T-helper 1 cell treated with Interleukin-12 subunit alpha and Interleukin-12 subunit beta and Interleukin-4 antibody, amounts not matched to agents 30 μg/mL and 1 μg/mL, for 36 hours (primary cell): ENCODE measurements at regions not wholly inside any gene's neighbourhood (a gene's known extent, or its start where the extent isn't known, plus 50 kb on each side); places are given as distances from the start of the nearest gene placed in this dataset.

ENCODE experiments used
- H3K27ac Mint-ChIP-seq: one replicate; pipeline ENCODE4 v1.8.0; 2021; ENCODE audit warnings: mild to moderate bottlenecking, mixed read lengths
- H3K27me3 Mint-ChIP-seq: one replicate; pipeline ENCODE4 v1.8.0; 2021; ENCODE audit warnings: low read depth, mixed read lengths
- H3K36me3 Mint-ChIP-seq: one replicate; pipeline ENCODE4 v1.8.0; 2021; ENCODE audit warnings: low read depth, mixed read lengths
- H3K4me1 Mint-ChIP-seq: one replicate; pipeline ENCODE4 v1.8.0; 2021; ENCODE audit warnings: low read depth, mixed read lengths
- H3K4me3 Mint-ChIP-seq: one replicate; pipeline ENCODE4 v1.8.0; 2021; ENCODE audit warnings: mild to moderate bottlenecking, moderate library complexity, mixed read lengths
- H3K9me3 Mint-ChIP-seq: one replicate; pipeline ENCODE4 v1.8.0; 2021; ENCODE audit warnings: mixed read lengths

GRCh38 chr5:20615888-20616563, 628.0 kb upstream of the CDH18 start:
- Mint-ChIP-seq H3K27me3 (no peaks in the 10 kb centered on the region), H3K4me3 (no peak overlapping the region), H3K27ac (no peak overlapping the region), H3K9me3 (peaks cover 16% of the 10 kb centered on the region), H3K36me3 (no peaks in the 10 kb centered on the region), H3K4me1 (no peaks in the 10 kb centered on the region)

DNA sequence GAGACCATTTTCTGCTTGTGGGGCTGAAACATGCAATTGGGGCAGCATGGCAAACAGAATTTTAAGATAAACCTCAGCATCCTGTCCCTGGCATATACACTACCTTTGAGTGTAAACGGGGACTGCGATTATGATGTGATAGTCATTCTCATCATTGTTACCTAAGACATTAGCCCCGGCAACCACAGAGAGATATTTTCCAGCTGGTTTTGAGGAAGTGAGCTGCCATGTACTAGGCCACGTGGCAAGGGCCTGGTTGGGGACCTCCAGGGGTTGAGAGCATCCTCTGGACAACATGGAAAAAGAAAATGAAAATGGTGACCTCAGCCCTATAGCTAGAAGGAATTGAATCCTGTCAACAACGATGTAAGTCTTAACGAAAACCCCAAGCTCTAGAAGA, 623.6 kb upstream of the CDH18 start:
- Mint-ChIP-seq H3K4me3 (no peak overlapping the region), H3K4me1 (no peaks in the 10 kb centered on the region), H3K36me3 (no peaks in the 10 kb centered on the region), H3K27me3 (no peaks in the 10 kb centered on the region), H3K27ac (no peak overlapping the region), H3K9me3 (peaks cover 27% of the 10 kb centered on the region)

- Mint-ChIP-seq H3K4me3 (no peak overlapping the region), H3K27ac (no peak overlapping the region), H3K4me1 (no peaks in the 10 kb centered on the region), H3K27me3 (no peaks in the 10 kb centered on the region), H3K36me3 (no peaks in the 10 kb centered on the region), H3K9me3 (peaks cover 23% of the 10 kb centered on the region)
Observed at GRCh38 chr5:20610681-20611080, 622.7 kb upstream of the CDH18 start.

DNA sequence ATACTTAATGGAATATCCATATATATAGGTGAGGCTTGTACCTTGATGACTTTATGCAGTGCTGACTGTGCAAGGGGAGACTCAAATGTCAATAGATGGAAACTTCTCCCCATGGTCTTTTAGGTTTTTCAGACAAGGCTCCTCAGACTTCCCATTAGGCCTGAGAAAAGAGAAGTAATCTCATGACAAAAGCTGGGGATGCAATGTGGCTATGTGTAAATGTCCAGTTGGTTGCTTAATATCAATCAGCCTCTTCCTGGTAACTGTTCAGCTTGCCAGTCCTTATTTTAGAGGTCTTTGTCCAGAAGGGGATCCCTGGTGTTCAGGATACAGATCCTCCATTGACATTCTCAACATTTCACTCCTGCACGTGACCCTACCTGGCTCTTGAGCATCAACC, 621.1 kb upstream of the CDH18 start:
- Mint-ChIP-seq H3K27ac (no peak overlapping the region), H3K36me3 (no peaks in the 10 kb centered on the region), H3K27me3 (no peaks in the 10 kb centered on the region), H3K9me3 (peaks cover 22% of the 10 kb centered on the region), H3K4me1 (no peaks in the 10 kb centered on the region), H3K4me3 (no peak overlapping the region)

- H3K27me3 Mint-ChIP-seq: no peaks in the 10 kb centered on the region
- H3K4me3 Mint-ChIP-seq: no peak overlapping the region
- H3K36me3 Mint-ChIP-seq: no peaks in the 10 kb centered on the region
- H3K4me1 Mint-ChIP-seq: no peaks in the 10 kb centered on the region
- peaks cover 22% of the 10 kb centered on the region for H3K9me3 Mint-ChIP-seq
- no peak overlapping the region for H3K27ac Mint-ChIP-seq
Observed at GRCh38 chr5:20608567-20608966, 620.6 kb upstream of the CDH18 start.

DNA sequence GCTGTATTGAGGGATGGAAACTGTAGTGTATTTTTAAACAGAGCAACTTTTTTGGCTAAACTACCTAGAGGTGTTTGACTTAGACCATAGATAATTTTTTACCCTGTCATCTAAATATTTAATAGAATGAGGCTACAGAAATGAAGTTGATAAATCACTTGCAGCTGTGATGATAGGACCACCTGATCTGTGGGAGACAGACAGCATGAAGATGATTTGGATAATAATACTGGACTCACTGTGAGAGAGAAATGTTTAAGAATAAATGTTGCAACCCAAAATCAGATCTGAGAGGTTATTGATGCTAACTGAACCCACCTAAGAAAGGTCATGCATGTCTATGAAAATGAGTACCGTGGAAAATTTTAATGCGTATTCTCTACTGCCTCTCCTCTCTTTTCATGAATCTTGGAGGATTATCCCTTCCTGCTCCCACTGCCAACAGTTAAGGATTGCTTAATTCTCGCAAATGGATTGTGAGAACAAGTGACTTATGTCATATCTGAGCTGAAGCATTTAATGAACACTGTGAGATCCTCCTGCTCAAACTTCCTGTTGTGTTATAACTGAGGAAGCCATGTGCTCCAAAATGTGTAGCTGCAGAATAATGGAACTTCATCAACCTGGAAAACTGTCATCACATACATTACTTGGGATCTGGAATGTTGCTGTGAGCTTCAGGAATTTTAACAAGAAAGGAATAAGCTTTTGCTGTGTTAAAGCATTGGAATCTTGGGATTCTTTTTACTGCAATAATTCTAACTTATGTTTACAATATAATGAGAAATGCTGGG, 617.9 kb upstream of the CDH18 start:
- Mint-ChIP-seq H3K4me1 (no peaks in the 10 kb centered on the region), H3K36me3 (no peaks in the 10 kb centered on the region), H3K27ac (no peak overlapping the region), H3K9me3 (peaks cover 17% of the 10 kb centered on the region), H3K4me3 (no peak overlapping the region), H3K27me3 (no peaks in the 10 kb centered on the region)

- Mint-ChIP-seq H3K4me3 (no peak overlapping the region), H3K9me3 (peaks cover 12% of the 10 kb centered on the region), H3K36me3 (no peaks in the 10 kb centered on the region), H3K27ac (no peak overlapping the region), H3K4me1 (no peaks in the 10 kb centered on the region), H3K27me3 (no peaks in the 10 kb centered on the region)
Observed at GRCh38 chr5:20604992-20605391, 617.0 kb upstream of the CDH18 start.

GRCh38 chr5:20601678-20602100, 613.7 kb upstream of the CDH18 start:
- Mint-ChIP-seq H3K9me3 (peaks cover 6% of the 10 kb centered on the region), H3K4me3 (no peak overlapping the region), H3K27me3 (no peaks in the 10 kb centered on the region), H3K4me1 (no peaks in the 10 kb centered on the region), H3K27ac (no peak overlapping the region), H3K36me3 (no peaks in the 10 kb centered on the region)

- H3K27me3 Mint-ChIP-seq: no peaks in the 10 kb centered on the region
- H3K4me3 Mint-ChIP-seq: no peak overlapping the region
- H3K27ac Mint-ChIP-seq: no peak overlapping the region
- H3K4me1 Mint-ChIP-seq: no peaks in the 10 kb centered on the region
- H3K36me3 Mint-ChIP-seq: no peaks in the 10 kb centered on the region
- H3K9me3 Mint-ChIP-seq: no peaks in the 10 kb centered on the region
Observed at GRCh38 chr5:20590356-20590755, 602.4 kb upstream of the CDH18 start.

DNA sequence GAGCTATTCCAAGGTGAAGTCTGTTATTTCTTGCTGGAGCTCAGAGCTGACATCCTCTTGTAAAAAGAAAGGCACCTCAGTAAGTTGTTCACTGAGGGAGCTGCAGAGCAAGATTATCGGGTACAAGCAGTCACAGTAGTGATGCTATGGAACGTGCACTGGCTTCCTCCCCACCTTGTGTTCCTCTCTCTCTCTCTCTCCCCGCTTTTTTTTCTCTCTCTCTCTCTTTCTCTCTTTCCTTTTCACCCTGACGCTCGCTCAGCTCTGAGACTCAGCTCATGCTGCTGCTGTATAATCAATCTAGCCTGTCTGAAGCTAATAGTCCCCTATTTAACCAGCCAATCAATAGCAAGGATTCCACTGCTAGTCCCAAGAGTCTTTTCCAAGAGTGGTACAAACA, 587.6 kb upstream of the CDH18 start:
- no peak overlapping the region for H3K4me3 Mint-ChIP-seq
- no peaks in the 10 kb centered on the region for H3K36me3 Mint-ChIP-seq
- peaks cover under 1% of the 10 kb centered on the region for H3K9me3 Mint-ChIP-seq
- H3K4me1 Mint-ChIP-seq: no peaks in the 10 kb centered on the region
- no peak overlapping the region for H3K27ac Mint-ChIP-seq
- no peaks in the 10 kb centered on the region for H3K27me3 Mint-ChIP-seq

- Mint-ChIP-seq H3K27ac (no peak overlapping the region), H3K4me3 (no peak overlapping the region), H3K27me3 (no peaks in the 10 kb centered on the region), H3K4me1 (no peaks in the 10 kb centered on the region), H3K9me3 (no peaks in the 10 kb centered on the region), H3K36me3 (no peaks in the 10 kb centered on the region)
Observed at GRCh38 chr5:20574576-20574975, 586.6 kb upstream of the CDH18 start.

- no peaks in the 10 kb centered on the region for H3K27me3 Mint-ChIP-seq
- H3K36me3 Mint-ChIP-seq: no peaks in the 10 kb centered on the region
- no peak overlapping the region for H3K27ac Mint-ChIP-seq
- no peaks in the 10 kb centered on the region for H3K9me3 Mint-ChIP-seq
- no peak overlapping the region for H3K4me3 Mint-ChIP-seq
- H3K4me1 Mint-ChIP-seq: no peaks in the 10 kb centered on the region
Observed at GRCh38 chr5:20572614-20573013, 584.6 kb upstream of the CDH18 start.

- Mint-ChIP-seq H3K4me3 (no peak overlapping the region), H3K4me1 (no peaks in the 10 kb centered on the region), H3K27me3 (no peaks in the 10 kb centered on the region), H3K9me3 (peaks cover 12% of the 10 kb centered on the region), H3K36me3 (no peaks in the 10 kb centered on the region), H3K27ac (no peak overlapping the region)
Observed at GRCh38 chr5:20570486-20570885, 582.5 kb upstream of the CDH18 start.

DNA sequence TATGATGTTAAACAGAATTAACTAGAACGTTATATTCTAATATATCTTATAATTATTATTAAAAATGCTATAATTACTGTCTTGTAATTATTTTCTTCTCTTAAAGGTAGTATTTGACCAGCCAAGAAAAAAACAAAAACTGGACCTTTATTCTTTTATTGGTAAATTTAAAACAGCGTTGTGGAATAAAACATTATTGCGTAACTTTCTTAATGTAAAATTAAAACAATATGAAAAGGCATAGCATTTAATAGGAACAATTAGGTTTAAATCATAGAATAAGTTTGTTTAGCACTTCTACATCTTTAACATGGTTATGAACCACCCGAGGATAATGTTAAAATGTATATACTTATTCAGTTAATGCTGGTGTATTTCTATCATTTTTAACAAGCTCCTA, 574.5 kb upstream of the CDH18 start:
- H3K27ac Mint-ChIP-seq: no peak overlapping the region
- H3K27me3 Mint-ChIP-seq: no peaks in the 10 kb centered on the region
- no peaks in the 10 kb centered on the region for H3K36me3 Mint-ChIP-seq

DNA sequence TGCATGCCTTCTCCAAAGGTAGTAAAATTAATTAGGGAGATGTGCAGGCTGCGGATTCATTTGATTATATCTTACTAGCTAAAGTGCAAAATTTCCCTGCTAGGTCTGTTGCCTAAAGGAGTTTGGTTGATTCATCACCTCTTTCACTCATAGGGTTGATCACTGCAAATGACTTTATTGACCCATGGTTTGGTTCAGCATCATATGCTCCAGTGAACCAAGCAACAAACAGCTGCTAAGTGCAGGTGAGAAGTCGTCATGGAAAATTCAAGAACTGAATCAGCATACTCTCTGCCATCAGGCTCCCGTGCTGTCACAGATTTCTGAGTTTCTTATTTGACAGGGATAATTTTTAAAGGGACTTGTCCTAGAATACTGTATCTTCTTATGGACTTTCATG, 571.8 kb upstream of the CDH18 start:
- H3K4me1 Mint-ChIP-seq: no peaks in the 10 kb centered on the region
- no peak overlapping the region for H3K4me3 Mint-ChIP-seq
- H3K9me3 Mint-ChIP-seq: peaks cover 19% of the 10 kb centered on the region
- no peaks in the 10 kb centered on the region for H3K36me3 Mint-ChIP-seq
- H3K27me3 Mint-ChIP-seq: no peaks in the 10 kb centered on the region
- no peak overlapping the region for H3K27ac Mint-ChIP-seq

More for the DNA sequence above, 574.5 kb upstream of the CDH18 start:
- H3K4me1 Mint-ChIP-seq: no peaks in the 10 kb centered on the region
- H3K4me3 Mint-ChIP-seq: no peak overlapping the region
- peaks cover 20% of the 10 kb centered on the region for H3K9me3 Mint-ChIP-seq
